Stimulated activated CD8-positive, alpha-beta memory T cell treated with anti-CD3 and anti-CD28 coated beads, Interleukin-4, amount 100 ng/mL, for 24 hours (primary cell): ENCODE measurements at regions not wholly inside any gene's neighbourhood (a gene's known extent, or its start where the extent isn't known, plus 50 kb on each side); places are given as distances from the start of the nearest gene placed in this dataset.
"Not testable (repeated sequence)": the region's sequence is repeated elsewhere in the genome, so short reads cannot be mapped to it uniquely, and the experiment has no call there.

ENCODE experiments used
- DNase-seq: peaks from one replicate; pipeline ENCODE4 v3.0.0-alpha.2; 2020; ENCODE audit warnings: low read depth

GRCh38 chr16:86349338-86349900, 160.9 kb upstream of the FOXF1 start:
- DNase-seq, result no peak

- no peak for DNase-seq
These were observed 160.0 kb upstream of the FOXF1 start for GRCh38 chr16:86350289-86350688.

GRCh38 chr16:86351041-86351784, 159.1 kb upstream of the FOXF1 start:
- DNase-seq, result no peak

GRCh38 chr16:86351785-86352139, 158.6 kb upstream of the FOXF1 start:
- DNase-seq, result not testable (repeated sequence)

GRCh38 chr16:86353148-86353547, 157.2 kb upstream of the FOXF1 start:
- DNase-seq, result no peak

GRCh38 chr16:86353948-86354347, 156.4 kb upstream of the FOXF1 start:
- DNase-seq, result no peak

- DNase-seq, result no peak
These were observed 155.4 kb upstream of the FOXF1 start for GRCh38 chr16:86354641-86355513.

- no peak for DNase-seq
These were observed 154.8 kb upstream of the FOXF1 start for GRCh38 chr16:86355531-86355930.

GRCh38 chr16:86355951-86356350, 154.4 kb upstream of the FOXF1 start:
- no peak for DNase-seq

GRCh38 chr16:86356804-86357203, 153.5 kb upstream of the FOXF1 start:
- DNase-seq, result no peak

- no peak for DNase-seq
These were observed 153.0 kb upstream of the FOXF1 start for GRCh38 chr16:86357303-86357702.

- no peak for DNase-seq
These were observed 152.4 kb upstream of the FOXF1 start for GRCh38 chr16:86357950-86358349.

GRCh38 chr16:86359571-86359970, 150.8 kb upstream of the FOXF1 start:
- DNase-seq, result no peak

- DNase-seq, result no peak
These were observed 148.0 kb upstream of the FOXF1 start for GRCh38 chr16:86362155-86362849.

- DNase-seq, result no peak
These were observed 147.3 kb upstream of the FOXF1 start for GRCh38 chr16:86363057-86363490.

- DNase-seq, result no peak
These were observed 146.3 kb upstream of the FOXF1 start for GRCh38 chr16:86363836-86364618.

GRCh38 chr16:86364653-86365380, 145.5 kb upstream of the FOXF1 start:
- DNase-seq, result no peak

GRCh38 chr16:86365513-86366273, 144.6 kb upstream of the FOXF1 start:
- no peak for DNase-seq

GRCh38 chr16:86366481-86366880, 143.8 kb upstream of the FOXF1 start:
- no peak for DNase-seq
